ENCODE measurements at regions not wholly inside any gene's neighbourhood (a gene's known extent, or its start where the extent isn't known, plus 50 kb on each side); places are given as distances from the start of the nearest gene placed in this dataset.

DNA sequence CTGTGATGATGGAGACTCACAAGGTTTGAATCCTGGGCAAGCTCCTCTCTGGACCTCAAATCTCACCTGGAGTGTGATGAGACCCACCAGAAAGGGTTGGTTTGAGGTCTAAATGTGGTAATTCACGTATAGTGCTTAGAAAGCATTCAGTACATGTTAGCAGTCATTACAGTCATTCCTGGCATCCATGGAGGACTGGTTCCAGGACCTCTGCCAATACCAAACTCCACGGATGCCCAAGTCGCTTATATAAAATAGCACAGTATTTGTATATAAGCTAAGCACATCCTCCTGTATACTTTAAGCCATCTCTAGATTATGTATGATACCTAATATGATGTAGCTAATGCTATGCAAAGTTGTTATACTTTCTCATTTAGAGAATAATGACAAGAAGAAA is 67.6 kb upstream of the CYP2D6 start:
- TF ChIP-seq, protein P1, sequence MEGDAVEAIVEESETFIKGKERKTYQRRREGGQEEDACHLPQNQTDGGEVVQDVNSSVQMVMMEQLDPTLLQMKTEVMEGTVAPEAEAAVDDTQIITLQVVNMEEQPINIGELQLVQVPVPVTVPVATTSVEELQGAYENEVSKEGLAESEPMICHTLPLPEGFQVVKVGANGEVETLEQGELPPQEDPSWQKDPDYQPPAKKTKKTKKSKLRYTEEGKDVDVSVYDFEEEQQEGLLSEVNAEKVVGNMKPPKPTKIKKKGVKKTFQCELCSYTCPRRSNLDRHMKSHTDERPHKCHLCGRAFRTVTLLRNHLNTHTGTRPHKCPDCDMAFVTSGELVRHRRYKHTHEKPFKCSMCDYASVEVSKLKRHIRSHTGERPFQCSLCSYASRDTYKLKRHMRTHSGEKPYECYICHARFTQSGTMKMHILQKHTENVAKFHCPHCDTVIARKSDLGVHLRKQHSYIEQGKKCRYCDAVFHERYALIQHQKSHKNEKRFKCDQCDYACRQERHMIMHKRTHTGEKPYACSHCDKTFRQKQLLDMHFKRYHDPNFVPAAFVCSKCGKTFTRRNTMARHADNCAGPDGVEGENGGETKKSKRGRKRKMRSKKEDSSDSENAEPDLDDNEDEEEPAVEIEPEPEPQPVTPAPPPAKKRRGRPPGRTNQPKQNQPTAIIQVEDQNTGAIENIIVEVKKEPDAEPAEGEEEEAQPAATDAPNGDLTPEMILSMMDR (IDR thresholded peaks at IDR 0.05), result no peak
- TF ChIP-seq POLR2AphosphoS5 (IDR thresholded peaks at IDR 0.05), result no peak

Measured in breast epithelium (tissue), 3 donors.